Mesendoderm (in vitro differentiated cells): ENCODE measurements at regions not wholly inside any gene's neighbourhood (a gene's known extent, or its start where the extent isn't known, plus 50 kb on each side); places are given as distances from the start of the nearest gene placed in this dataset.
A peak's percentile ranks its signal among the peaks of the same experiment; 100 is the strongest.

Source experiments
- DNase-seq: peaks from one replicate; pipeline ENCODE4 v3.0.0; 2013
- H2AK5ac ChIP-seq: 2 replicates; pipeline ENCODE4 v1.6.1; 2013; ENCODE audit warnings: low read length, inconsistent platforms
- H2BK120ac ChIP-seq: 2 replicates; pipeline ENCODE4 v1.6.1; 2013; ENCODE audit warnings: low read depth, mild to moderate bottlenecking, low read length, moderate library complexity, mixed read lengths
- H2BK15ac ChIP-seq: replicated peaks from 2 replicates; pipeline ENCODE4 v1.6.1; 2013; ENCODE audit warnings: low read depth, mild to moderate bottlenecking, moderate library complexity
- H2BK5ac ChIP-seq: 2 replicates; pipeline ENCODE4 v1.6.1; 2013; ENCODE audit warnings: low read length, inconsistent platforms
- H3K18ac ChIP-seq: 2 replicates; pipeline ENCODE4 v1.6.1; 2013; ENCODE audit warnings: mild to moderate bottlenecking, low read length, mixed read lengths
- H3K23ac ChIP-seq: one replicate; pipeline ENCODE4 v1.6.1; 2013; ENCODE audit warnings: low read length
- H3K27ac ChIP-seq: 2 replicates; pipeline ENCODE4 v1.5.1; 2013; ENCODE audit warnings: low read depth, mild to moderate bottlenecking, inconsistent platforms, low read length, moderate library complexity
- H3K27me3 ChIP-seq: 2 replicates; pipeline ENCODE4 v1.6.1; 2013; ENCODE audit warnings: low read length, control low read depth, mild to moderate bottlenecking, inconsistent platforms; ENCODE audit not compliant: insufficient read depth, poor library complexity
- H3K36me3 ChIP-seq: 2 replicates; pipeline ENCODE4 v1.6.1; 2013; ENCODE audit warnings: low read length, inconsistent platforms; ENCODE audit not compliant: control insufficient read depth, insufficient read depth
- H3K4ac ChIP-seq: one replicate; pipeline ENCODE4 v1.6.1; 2013; ENCODE audit warnings: low read depth, mild to moderate bottlenecking, low read length, moderate library complexity
- H3K4me1 ChIP-seq: 2 replicates; pipeline ENCODE4 v1.6.1; 2013; ENCODE audit warnings: low read depth, low read length, inconsistent platforms; ENCODE audit not compliant: control insufficient read depth
- H3K4me2 ChIP-seq: 2 replicates; pipeline ENCODE4 v1.6.1; 2013; ENCODE audit warnings: low read length
- H3K4me3 ChIP-seq: 2 replicates; pipeline ENCODE4 v1.5.1; 2013; ENCODE audit warnings: mild to moderate bottlenecking, low read length
- H3K56ac ChIP-seq: one replicate; pipeline ENCODE4 v1.6.1; 2013; ENCODE audit warnings: low read length
- H3K79me1 ChIP-seq: 2 replicates; pipeline ENCODE4 v1.6.1; 2013; ENCODE audit warnings: low read length, inconsistent platforms
- H3K79me2 ChIP-seq: 2 replicates; pipeline ENCODE4 v1.6.1; 2013; ENCODE audit warnings: mild to moderate bottlenecking, low read length; ENCODE audit not compliant: control insufficient read depth, insufficient read depth
- H3K9ac ChIP-seq: 2 replicates; pipeline ENCODE4 v1.6.1; 2013; ENCODE audit warnings: low read length, inconsistent platforms
- H4K5ac ChIP-seq: one replicate; pipeline ENCODE4 v1.6.1; 2013; ENCODE audit warnings: low read length
- H4K8ac ChIP-seq: one replicate; pipeline ENCODE4 v1.6.1; 2013; ENCODE audit warnings: low read depth, mild to moderate bottlenecking, control low read depth, low read length, moderate library complexity
- WGBS: extraction: QIAGEN DNeasy Blood & Tissue Kit; methylation state at CpG from one replicate; pipeline ENCODE4 v1.1.7; 2013; ENCODE audit warnings: low lambda C conversion rate, missing lambda C conversion rate; ENCODE audit not compliant: insufficient coverage; ENCODE audit errors: extremely low coverage; 5-methylcytosine and 5-hydroxymethylcytosine counted together

- no peak overlapping the region for H2BK120ac ChIP-seq
- H3K18ac ChIP-seq: no peak overlapping the region
- H3K4me2 ChIP-seq: no peak overlapping the region
- no peak overlapping the region for H4K8ac ChIP-seq
- H3K23ac ChIP-seq: no peak overlapping the region
- no peaks in the 10 kb centered on the region for H3K79me2 ChIP-seq
- no peaks in the 10 kb centered on the region for H3K79me1 ChIP-seq
- WGBS: no CpG with 5 or more reads among the region's 1 CpG
- H3K56ac ChIP-seq: no peak overlapping the region
- no peak overlapping the region for H3K27ac ChIP-seq
- H2BK15ac ChIP-seq: no peak overlapping the region
- no peak overlapping the region for H3K9ac ChIP-seq
- no peak overlapping the region for H2AK5ac ChIP-seq
- no peak overlapping the region for H3K4ac ChIP-seq
- no peaks in the 10 kb centered on the region for H3K27me3 ChIP-seq
- DNase-seq: no peak
- H2BK5ac ChIP-seq: no peak overlapping the region
- H4K5ac ChIP-seq: no peak overlapping the region
- no peaks in the 10 kb centered on the region for H3K36me3 ChIP-seq
- no peaks in the 10 kb centered on the region for H3K4me1 ChIP-seq
- no peak overlapping the region for H3K4me3 ChIP-seq
Measured at GRCh38 chr4:41832961-41833360, 84.4 kb upstream of the PHOX2B start.

GRCh38 chr4:41822325-41822724, 73.8 kb upstream of the PHOX2B start:
- no peaks in the 10 kb centered on the region for H3K36me3 ChIP-seq
- H3K4me3 ChIP-seq: no peak overlapping the region
- no peaks in the 10 kb centered on the region for H3K4me1 ChIP-seq
- no CpG with 5 or more reads among the region's 4 CpGs for WGBS
- no peak overlapping the region for H3K9ac ChIP-seq
- no peak overlapping the region for H3K56ac ChIP-seq
- H4K8ac ChIP-seq: no peak overlapping the region
- H2BK5ac ChIP-seq: no peak overlapping the region
- H3K79me2 ChIP-seq: no peaks in the 10 kb centered on the region
- no peak overlapping the region for H3K27ac ChIP-seq
- H3K4ac ChIP-seq: no peak overlapping the region
- no peak overlapping the region for H3K18ac ChIP-seq
- no peaks in the 10 kb centered on the region for H3K27me3 ChIP-seq
- no peaks in the 10 kb centered on the region for H3K79me1 ChIP-seq
- H3K4me2 ChIP-seq: no peak overlapping the region
- H2AK5ac ChIP-seq: no peak overlapping the region
- no peak for DNase-seq
- no peak overlapping the region for H4K5ac ChIP-seq
- H2BK120ac ChIP-seq: no peak overlapping the region
- H3K23ac ChIP-seq: no peak overlapping the region
- H2BK15ac ChIP-seq: no peak overlapping the region

- no peak overlapping the region for H3K9ac ChIP-seq
- H3K18ac ChIP-seq: no peak overlapping the region
- DNase-seq: no peak
- H3K79me1 ChIP-seq: no peaks in the 10 kb centered on the region
- no peak overlapping the region for H2BK120ac ChIP-seq
- no peaks in the 10 kb centered on the region for H3K79me2 ChIP-seq
- no peak overlapping the region for H3K27ac ChIP-seq
- H2BK5ac ChIP-seq: no peak overlapping the region
- no CpG with 5 or more reads among the region's 2 CpGs for WGBS
- H3K23ac ChIP-seq: no peak overlapping the region
- H2AK5ac ChIP-seq: no peak overlapping the region
- H3K4ac ChIP-seq: no peak overlapping the region
- H3K27me3 ChIP-seq: no peaks in the 10 kb centered on the region
- H2BK15ac ChIP-seq: no peak overlapping the region
- no peaks in the 10 kb centered on the region for H3K36me3 ChIP-seq
- no peak overlapping the region for H3K4me3 ChIP-seq
- H4K8ac ChIP-seq: no peak overlapping the region
- no peak overlapping the region for H4K5ac ChIP-seq
- H3K4me1 ChIP-seq: no peaks in the 10 kb centered on the region
- H3K56ac ChIP-seq: no peak overlapping the region
- H3K4me2 ChIP-seq: no peak overlapping the region
Measured at GRCh38 chr4:41820473-41820872, 71.9 kb upstream of the PHOX2B start.

- Histone ChIP-seq H3K4me1 (no peaks in the 10 kb centered on the region), H3K56ac (no peak overlapping the region), H3K4ac (no peak overlapping the region), H2BK5ac (no peak overlapping the region), H4K8ac (no peak overlapping the region), H2AK5ac (no peak overlapping the region), H3K4me3 (no peak overlapping the region), H3K4me2 (no peak overlapping the region), H2BK120ac (no peak overlapping the region), H3K18ac (no peak overlapping the region), H3K79me2 (no peaks in the 10 kb centered on the region), H3K9ac (no peak overlapping the region), H3K36me3 (no peaks in the 10 kb centered on the region), H3K27me3 (no peaks in the 10 kb centered on the region), H4K5ac (no peak overlapping the region), H2BK15ac (no peak overlapping the region), H3K79me1 (no peaks in the 10 kb centered on the region), H3K23ac (no peak overlapping the region), H3K27ac (no peak overlapping the region)
- WGBS: no CpG with 5 or more reads among the region's 3 CpGs
- DNase-seq: no peak
Measured at GRCh38 chr4:41819621-41820020, 71.1 kb upstream of the PHOX2B start.

GRCh38 chr4:41815473-41815872, 66.9 kb upstream of the PHOX2B start:
- no peak overlapping the region for H2BK5ac ChIP-seq
- no peaks in the 10 kb centered on the region for H3K79me1 ChIP-seq
- no peak overlapping the region for H3K56ac ChIP-seq
- H2AK5ac ChIP-seq: no peak overlapping the region
- no peaks in the 10 kb centered on the region for H3K79me2 ChIP-seq
- no peak for DNase-seq
- no peak overlapping the region for H4K5ac ChIP-seq
- no CpG with 5 or more reads among the region's 4 CpGs for WGBS
- no peak overlapping the region for H3K27ac ChIP-seq
- no peak overlapping the region for H2BK15ac ChIP-seq
- no peak overlapping the region for H3K9ac ChIP-seq
- no peak overlapping the region for H4K8ac ChIP-seq
- H3K4me2 ChIP-seq: no peak overlapping the region
- no peak overlapping the region for H3K4ac ChIP-seq
- H3K36me3 ChIP-seq: no peaks in the 10 kb centered on the region
- H3K27me3 ChIP-seq: no peaks in the 10 kb centered on the region
- H3K18ac ChIP-seq: no peak overlapping the region
- no peak overlapping the region for H3K23ac ChIP-seq
- H3K4me3 ChIP-seq: no peak overlapping the region
- H3K4me1 ChIP-seq: no peaks in the 10 kb centered on the region
- H2BK120ac ChIP-seq: no peak overlapping the region

GRCh38 chr4:41814565-41814964, 66.0 kb upstream of the PHOX2B start:
- no peaks in the 10 kb centered on the region for H3K27me3 ChIP-seq
- H3K23ac ChIP-seq: no peak overlapping the region
- no peak overlapping the region for H2BK5ac ChIP-seq
- no peak overlapping the region for H3K4me3 ChIP-seq
- H3K9ac ChIP-seq: no peak overlapping the region
- no CpG with 5 or more reads among the region's 10 CpGs for WGBS
- no peak overlapping the region for H3K4me2 ChIP-seq
- H3K56ac ChIP-seq: no peak overlapping the region
- no peaks in the 10 kb centered on the region for H3K36me3 ChIP-seq
- no peaks in the 10 kb centered on the region for H3K4me1 ChIP-seq
- no peak overlapping the region for H3K27ac ChIP-seq
- no peak overlapping the region for H2AK5ac ChIP-seq
- H3K79me2 ChIP-seq: no peaks in the 10 kb centered on the region
- H4K8ac ChIP-seq: no peak overlapping the region
- no peak overlapping the region for H2BK15ac ChIP-seq
- H2BK120ac ChIP-seq: no peak overlapping the region
- H3K4ac ChIP-seq: no peak overlapping the region
- no peak overlapping the region for H3K18ac ChIP-seq
- DNase-seq: peak; percentile 70
- H4K5ac ChIP-seq: no peak overlapping the region
- H3K79me1 ChIP-seq: no peaks in the 10 kb centered on the region
